GM23338 (cell line): ENCODE measurements at regions not wholly inside any gene's neighbourhood (a gene's known extent, or its start where the extent isn't known, plus 50 kb on each side); places are given as distances from the start of the nearest gene placed in this dataset.

Experiments used
- ATAC-seq: fragments of 200-7000 bp; cut with Tn5 transposase; 3 replicates; pipeline ENCODE4 v1.9.1; 2020
- DNase-seq: peaks from one replicate; pipeline ENCODE4 v3.0.0-alpha.2; 2015; ENCODE audit warnings: low spot score
- H2AFZ ChIP-seq: fragments of 200-600 bp; sonication (generic); 2 replicates; pipeline ENCODE4 v1.8.0; 2016; ENCODE audit warnings: antibody characterized with exemption, mild to moderate bottlenecking, moderate library complexity
- H3F3A ChIP-seq: fragments of 200-600 bp; sonication (generic); replicated peaks from 2 replicates; pipeline ENCODE4 v1.8.0; 2017; ENCODE audit warnings: antibody characterized with exemption, mixed run types, low read depth
- H3K27ac ChIP-seq: fragments of 200-600 bp; sonication (generic); 2 replicates; pipeline ENCODE4 v1.6.1; 2016; ENCODE audit warnings: low read depth
- H3K27me3 ChIP-seq: fragments of 200-600 bp; sonication (generic); 2 replicates; pipeline ENCODE4 v1.8.0; 2016; ENCODE audit warnings: mild to moderate bottlenecking, mixed run types, moderate library complexity; ENCODE audit not compliant: insufficient read depth
- H3K36me3 ChIP-seq: fragments of 200-600 bp; sonication (generic); 2 replicates; pipeline ENCODE4 v1.8.0; 2016; ENCODE audit warnings: mild to moderate bottlenecking; ENCODE audit not compliant: insufficient read depth
- H3K4me1 ChIP-seq: fragments of 200-600 bp; sonication (generic); 2 replicates; pipeline ENCODE4 v1.8.0; 2016; ENCODE audit warnings: mild to moderate bottlenecking, moderate library complexity; ENCODE audit not compliant: insufficient read depth
- H3K4me2 ChIP-seq: fragments of 200-600 bp; sonication (generic); 2 replicates; pipeline ENCODE4 v1.7.1; 2017; ENCODE audit warnings: mixed run types
- H3K4me3 ChIP-seq: fragments of 200-600 bp; sonication (generic); 2 replicates; pipeline ENCODE4 v1.6.1; 2016; ENCODE audit warnings: mixed run types
- H3K79me2 ChIP-seq: fragments of 200-600 bp; sonication (generic); replicated peaks from 2 replicates; pipeline ENCODE4 v1.8.0; 2017; ENCODE audit warnings: mild to moderate bottlenecking; ENCODE audit not compliant: insufficient read depth
- H3K9me2 ChIP-seq: fragments of 200-600 bp; sonication (generic); 2 replicates; pipeline ENCODE4 v1.8.0; 2017; ENCODE audit not compliant: insufficient read depth
- H4K20me1 ChIP-seq: fragments of 200-600 bp; sonication (generic); replicated peaks from 2 replicates; pipeline ENCODE4 v1.8.0; 2017; ENCODE audit warnings: mild to moderate bottlenecking; ENCODE audit not compliant: insufficient read depth
- H3K27ac Mint-ChIP-seq: 2 replicates; pipeline ENCODE4 v1.8.0; 2020; ENCODE audit warnings: inconsistent platforms, mild to moderate bottlenecking, moderate library complexity, mixed read lengths
- H3K27me3 Mint-ChIP-seq: 3 replicates; pipeline ENCODE4 v1.8.0; 2022; ENCODE audit warnings: low read depth, mild to moderate bottlenecking, moderate library complexity, mixed read lengths, inconsistent platforms; ENCODE audit not compliant: insufficient read depth, poor library complexity
- H3K36me3 Mint-ChIP-seq: 3 replicates; pipeline ENCODE4 v1.8.0; 2021; ENCODE audit warnings: low read depth, mild to moderate bottlenecking, inconsistent platforms, moderate library complexity, mixed read lengths
- H3K4me1 Mint-ChIP-seq: 3 replicates; pipeline ENCODE4 v1.8.0; 2020; ENCODE audit warnings: mild to moderate bottlenecking, inconsistent platforms, mixed read lengths
- H3K4me3 Mint-ChIP-seq: 3 replicates; pipeline ENCODE4 v1.8.0; 2021; ENCODE audit warnings: moderate library complexity, mild to moderate bottlenecking, inconsistent platforms, mixed read lengths
- H3K9me3 Mint-ChIP-seq: 3 replicates; pipeline ENCODE4 v1.8.0; 2020; ENCODE audit warnings: moderate library complexity, mild to moderate bottlenecking, inconsistent platforms, mixed read lengths
- CREB1 ChIP-seq: fragments of 250-450 bp; sonication (Bioruptor Pico); IDR thresholded peaks from 2 replicates; pipeline ENCODE4 v1.5.0; 2020; ENCODE audit warnings: low read depth, mild to moderate bottlenecking, moderate library complexity
- CTCF ChIP-seq, 2 experiments: fragments of 200-600 bp in 1 of 2; sonication (generic) in 1 of 2; conservative IDR thresholded peaks; 2 replicates each; pipeline versions ENCODE4 v1.5.1 to v1.6.1; 2016 to 2017; ENCODE audit warnings: antibody characterized with exemption in 2 of 2, low read depth in 2 of 2, mild to moderate bottlenecking in 2 of 2, moderate library complexity in 1 of 2
- ETS1 ChIP-seq: IDR thresholded peaks from 2 replicates; pipeline ENCODE4 v1.6.1; 2016; ENCODE audit warnings: antibody characterized with exemption
- EZH2 ChIP-seq: fragments of 200-600 bp; sonication (generic); IDR thresholded peaks from one replicate; pipeline ENCODE4 v1.8.0; 2017; ENCODE audit warnings: antibody characterized with exemption, mild to moderate bottlenecking, low read depth; ENCODE audit not compliant: unreplicated experiment
- EZH2phosphoT487 ChIP-seq: fragments of 200-600 bp; sonication (generic); IDR thresholded peaks from one replicate; pipeline ENCODE4 v1.8.1; 2018; ENCODE audit warnings: antibody characterized with exemption; ENCODE audit not compliant: unreplicated experiment
- NANOG ChIP-seq: IDR thresholded peaks from 2 replicates; pipeline ENCODE4 v1.6.1; 2016; ENCODE audit warnings: antibody characterized with exemption, borderline replicate concordance
- STAT1 ChIP-seq: IDR thresholded peaks from one replicate; pipeline ENCODE4 v1.6.1; 2016; ENCODE audit warnings: antibody characterized with exemption; ENCODE audit not compliant: unreplicated experiment
- ZNF114 ChIP-seq: fragments of 250-450 bp; sonication (Bioruptor Pico); IDR thresholded peaks from 2 replicates; pipeline ENCODE4 v1.5.0; 2020; ENCODE audit warnings: mild to moderate bottlenecking, moderate library complexity
- ZNF331 ChIP-seq: fragments of 250-450 bp; sonication (Bioruptor Pico); IDR thresholded peaks from 2 replicates; pipeline ENCODE4 v1.5.0; 2020; ENCODE audit warnings: low read depth, mild to moderate bottlenecking, moderate library complexity
- ZNF462 ChIP-seq: fragments of 250-450 bp; sonication (Bioruptor Pico); IDR thresholded peaks from 2 replicates; pipeline ENCODE4 v1.5.0; 2020; ENCODE audit warnings: mild to moderate bottlenecking, moderate library complexity
- TF ChIP-seq, protein P1 (sequence below): IDR thresholded peaks from one replicate; pipeline ENCODE4 v1.6.1; 2018; ENCODE audit warnings: antibody characterized with exemption; ENCODE audit not compliant: unreplicated experiment

- H3K4me1 Mint-ChIP-seq, result no peaks in the 10 kb centered on the region
- no peaks in the 10 kb centered on the region for H4K20me1 ChIP-seq
- H3K36me3 ChIP-seq, result no peaks in the 10 kb centered on the region; the same call in 1 of the 2 replicates
- H3K9me2 ChIP-seq, result no peaks in the 10 kb centered on the region
- H3K27ac Mint-ChIP-seq, result no peak overlapping the region
- no peaks in the 10 kb centered on the region for H3K4me1 ChIP-seq
- H3F3A ChIP-seq, result no peaks in the 10 kb centered on the region
- no peak for ATAC-seq
- no peaks in the 10 kb centered on the region for H3K9me3 Mint-ChIP-seq
- TF ChIP-seq CTCF (conservative IDR thresholded peaks at IDR 0.05; ENCODE audit: low read depth in 2 of 2), result no peak
- TF ChIP-seq ZNF462, result no peak
- TF ChIP-seq, protein P1, sequence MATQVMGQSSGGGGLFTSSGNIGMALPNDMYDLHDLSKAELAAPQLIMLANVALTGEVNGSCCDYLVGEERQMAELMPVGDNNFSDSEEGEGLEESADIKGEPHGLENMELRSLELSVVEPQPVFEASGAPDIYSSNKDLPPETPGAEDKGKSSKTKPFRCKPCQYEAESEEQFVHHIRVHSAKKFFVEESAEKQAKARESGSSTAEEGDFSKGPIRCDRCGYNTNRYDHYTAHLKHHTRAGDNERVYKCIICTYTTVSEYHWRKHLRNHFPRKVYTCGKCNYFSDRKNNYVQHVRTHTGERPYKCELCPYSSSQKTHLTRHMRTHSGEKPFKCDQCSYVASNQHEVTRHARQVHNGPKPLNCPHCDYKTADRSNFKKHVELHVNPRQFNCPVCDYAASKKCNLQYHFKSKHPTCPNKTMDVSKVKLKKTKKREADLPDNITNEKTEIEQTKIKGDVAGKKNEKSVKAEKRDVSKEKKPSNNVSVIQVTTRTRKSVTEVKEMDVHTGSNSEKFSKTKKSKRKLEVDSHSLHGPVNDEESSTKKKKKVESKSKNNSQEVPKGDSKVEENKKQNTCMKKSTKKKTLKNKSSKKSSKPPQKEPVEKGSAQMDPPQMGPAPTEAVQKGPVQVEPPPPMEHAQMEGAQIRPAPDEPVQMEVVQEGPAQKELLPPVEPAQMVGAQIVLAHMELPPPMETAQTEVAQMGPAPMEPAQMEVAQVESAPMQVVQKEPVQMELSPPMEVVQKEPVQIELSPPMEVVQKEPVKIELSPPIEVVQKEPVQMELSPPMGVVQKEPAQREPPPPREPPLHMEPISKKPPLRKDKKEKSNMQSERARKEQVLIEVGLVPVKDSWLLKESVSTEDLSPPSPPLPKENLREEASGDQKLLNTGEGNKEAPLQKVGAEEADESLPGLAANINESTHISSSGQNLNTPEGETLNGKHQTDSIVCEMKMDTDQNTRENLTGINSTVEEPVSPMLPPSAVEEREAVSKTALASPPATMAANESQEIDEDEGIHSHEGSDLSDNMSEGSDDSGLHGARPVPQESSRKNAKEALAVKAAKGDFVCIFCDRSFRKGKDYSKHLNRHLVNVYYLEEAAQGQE, result no peak
- no peak for TF ChIP-seq STAT1
- no peak for TF ChIP-seq EZH2
- TF ChIP-seq ZNF114, result no peak
- no peak for TF ChIP-seq EZH2phosphoT487
- TF ChIP-seq CREB1 (CRISPR knock-in tag), result no peak
- no peak for TF ChIP-seq ZNF331 (CRISPR knock-in tag)
- no peak for TF ChIP-seq ETS1
- no peak for TF ChIP-seq NANOG
- H3K27me3 Mint-ChIP-seq, result no peaks in the 10 kb centered on the region
- H3K4me3 ChIP-seq, result no peak overlapping the region
- H3K36me3 Mint-ChIP-seq, result no peaks in the 10 kb centered on the region
- no peak overlapping the region for H3K27ac ChIP-seq
- H2AFZ ChIP-seq, result no peak overlapping the region
- H3K27me3 ChIP-seq, result no peaks in the 10 kb centered on the region
- H3K79me2 ChIP-seq, result no peaks in the 10 kb centered on the region
- H3K4me2 ChIP-seq, result no peak overlapping the region
- H3K4me3 Mint-ChIP-seq, result no peak overlapping the region
- no peak for DNase-seq
These were observed 228.7 kb upstream of the SFSWAP start for GRCh38 chr12:131482199-131482598.
